GM21515 (cell line): ENCODE measurements at regions not wholly inside any gene's neighbourhood (a gene's known extent, or its start where the extent isn't known, plus 50 kb on each side); places are given as distances from the start of the nearest gene placed in this dataset.

ENCODE experiments used
- ATAC-seq: cut with Tn5 transposase; IDR thresholded peaks from one replicate; pipeline ENCODE4 v1.9.1; 2021; ENCODE audit not compliant: unreplicated experiment

- no peak for ATAC-seq
Observed at GRCh38 chr12:116401565-116401964, 124.1 kb upstream of the MED13L start.

- no peak for ATAC-seq
Observed at GRCh38 chr12:116402163-116402939, 124.9 kb upstream of the MED13L start.

DNA sequence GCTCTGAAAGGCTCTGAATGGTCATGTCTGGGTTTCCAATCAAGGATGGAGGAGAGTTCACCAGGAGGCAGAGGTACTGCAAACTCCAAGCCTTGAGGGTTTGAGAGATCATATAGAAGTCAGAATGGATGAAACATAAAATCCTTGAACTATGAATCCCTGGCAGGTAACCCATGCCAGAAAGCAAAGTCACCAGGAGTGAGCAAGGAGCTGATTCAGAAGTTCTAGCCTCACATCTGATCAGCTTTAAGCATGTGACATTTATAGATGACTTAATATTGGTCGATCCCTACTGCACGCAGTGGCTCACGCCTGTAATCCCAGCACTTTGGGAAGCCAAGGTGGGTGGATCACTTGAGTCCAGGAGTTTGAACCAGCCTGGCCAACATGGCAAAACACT, 126.1 kb upstream of the MED13L start:
- ATAC-seq, result no peak

- ATAC-seq, result no peak
Observed at GRCh38 chr12:116404247-116404646, 126.8 kb upstream of the MED13L start.

- no peak for ATAC-seq
Observed at GRCh38 chr12:116404913-116405611, 127.6 kb upstream of the MED13L start.

DNA sequence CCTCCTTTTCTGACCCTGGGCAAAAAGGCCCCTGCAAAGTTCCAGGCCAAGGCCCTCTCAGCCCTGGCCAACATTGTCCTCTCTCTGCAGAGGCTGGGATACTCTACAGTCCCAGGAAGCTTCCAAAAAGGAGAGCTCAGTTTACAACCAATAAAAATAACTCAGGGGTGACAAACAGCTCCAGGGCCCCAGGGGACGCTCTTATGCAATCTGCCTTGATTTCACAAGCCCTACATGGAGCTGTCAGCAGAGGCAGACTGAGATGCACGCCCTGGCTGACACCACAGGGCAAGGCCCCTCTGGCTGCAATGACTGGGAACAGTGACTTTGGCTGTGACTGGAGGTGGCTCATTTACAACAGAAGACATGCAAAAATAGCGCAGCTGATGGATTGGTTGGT, 129.0 kb upstream of the MED13L start:
- no peak for ATAC-seq

- no peak for ATAC-seq
Observed at GRCh38 chr12:116408489-116409250, 131.2 kb upstream of the MED13L start.

- no peak for ATAC-seq
Observed at GRCh38 chr12:116411977-116412376, 134.5 kb upstream of the MED13L start.

GRCh38 chr12:116414891-116415290, 137.4 kb upstream of the MED13L start:
- ATAC-seq, result no peak

DNA sequence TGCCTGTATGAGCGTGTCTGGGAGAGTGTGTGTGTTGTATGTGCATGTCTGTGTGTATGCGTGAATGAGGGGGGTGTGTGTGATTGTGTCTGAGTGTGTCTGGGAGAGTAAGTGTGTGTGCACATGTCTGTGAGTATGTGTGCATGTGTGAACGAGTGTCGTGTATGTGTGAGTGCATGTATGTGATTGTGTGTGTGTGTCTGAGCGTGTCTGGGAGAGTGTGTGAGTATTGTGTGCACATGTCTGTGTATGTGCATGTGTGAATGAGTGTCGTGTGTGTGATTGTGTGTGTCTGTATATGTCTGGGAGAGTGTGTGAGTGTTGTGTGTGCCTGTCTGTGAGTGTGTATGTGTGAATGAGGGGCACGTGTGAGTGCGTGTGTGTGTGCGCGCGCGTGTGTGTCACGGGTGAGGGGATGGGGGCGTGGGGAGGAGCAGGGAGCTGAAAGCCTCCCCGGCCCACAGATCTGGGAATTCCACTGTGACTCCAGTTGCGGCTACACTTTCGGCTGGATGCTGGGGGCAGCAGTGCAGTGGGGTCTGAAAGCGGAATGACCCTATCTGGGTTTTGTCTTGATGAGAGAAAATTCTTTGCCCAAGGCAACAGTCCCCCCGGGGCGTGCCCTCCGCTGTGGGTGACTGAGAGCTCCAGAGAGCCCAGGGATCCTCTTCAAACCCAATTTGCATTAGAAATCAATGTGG, 138.1 kb upstream of the MED13L start:
- no peak for ATAC-seq

DNA sequence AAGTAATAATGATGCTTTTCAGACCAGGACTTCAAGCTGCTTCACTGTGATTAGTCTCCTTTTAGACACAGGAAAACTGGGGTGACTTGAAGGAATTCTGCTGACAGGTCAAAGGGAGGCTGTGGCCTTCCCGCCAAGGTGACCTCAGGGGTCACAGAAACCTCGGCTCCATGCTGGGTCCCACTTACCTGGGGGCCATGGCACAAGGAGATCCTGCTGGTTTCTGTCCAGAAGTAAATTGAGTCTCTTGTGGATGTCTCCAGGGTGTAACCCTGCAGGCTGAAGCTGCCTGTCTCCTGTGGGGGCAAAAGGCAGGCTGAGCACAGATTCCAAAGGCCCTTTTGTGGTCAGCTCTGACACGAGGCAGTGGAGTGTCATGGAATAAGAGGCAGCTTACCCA, 138.7 kb upstream of the MED13L start:
- ATAC-seq, result no peak

DNA sequence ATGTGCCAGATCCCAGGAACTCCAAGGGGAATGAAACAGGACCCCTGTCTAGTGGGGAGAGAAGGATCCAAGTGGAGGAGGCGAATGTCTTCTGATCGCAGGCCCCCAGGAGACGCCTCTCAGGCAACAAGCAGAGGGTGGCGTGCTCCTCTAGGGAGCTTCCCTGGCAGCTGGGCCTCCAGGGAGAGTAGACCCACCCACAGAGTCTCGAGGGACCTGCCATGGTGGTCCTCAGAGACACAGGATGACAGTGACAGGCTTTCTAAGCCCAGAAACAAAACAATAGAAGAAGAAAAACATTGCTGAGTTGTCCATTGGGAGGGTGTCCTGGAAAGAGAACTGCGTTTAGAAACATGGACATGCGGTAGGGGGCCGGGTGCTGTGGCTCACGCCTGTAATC, 140.6 kb upstream of the MAP1LC3B2 start:
- ATAC-seq, result no peak

GRCh38 chr12:116420227-116420880, 138.8 kb upstream of the MAP1LC3B2 start:
- no peak for ATAC-seq

- ATAC-seq, result no peak
Observed at GRCh38 chr12:116421785-116422538, 137.2 kb upstream of the MAP1LC3B2 start.

DNA sequence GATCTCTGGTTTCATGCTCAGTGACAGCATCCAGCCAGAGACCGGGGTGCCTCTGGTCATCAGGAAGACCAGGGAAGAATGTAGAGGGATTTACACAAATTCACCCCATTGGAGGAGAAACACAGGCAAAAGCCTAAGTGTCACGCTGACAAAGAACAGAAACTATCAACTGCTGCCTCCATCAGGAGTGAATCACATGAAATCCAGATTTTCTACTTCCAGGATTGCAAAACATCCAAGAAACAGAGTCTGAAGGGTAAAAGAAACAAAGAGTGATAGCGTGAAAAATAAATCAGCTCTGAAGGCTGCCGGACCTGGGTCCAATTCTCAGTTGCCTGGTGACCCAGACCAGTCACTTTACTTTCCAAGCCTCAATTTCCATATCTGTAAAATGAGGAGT, 136.1 kb upstream of the MAP1LC3B2 start:
- ATAC-seq, result no peak

DNA sequence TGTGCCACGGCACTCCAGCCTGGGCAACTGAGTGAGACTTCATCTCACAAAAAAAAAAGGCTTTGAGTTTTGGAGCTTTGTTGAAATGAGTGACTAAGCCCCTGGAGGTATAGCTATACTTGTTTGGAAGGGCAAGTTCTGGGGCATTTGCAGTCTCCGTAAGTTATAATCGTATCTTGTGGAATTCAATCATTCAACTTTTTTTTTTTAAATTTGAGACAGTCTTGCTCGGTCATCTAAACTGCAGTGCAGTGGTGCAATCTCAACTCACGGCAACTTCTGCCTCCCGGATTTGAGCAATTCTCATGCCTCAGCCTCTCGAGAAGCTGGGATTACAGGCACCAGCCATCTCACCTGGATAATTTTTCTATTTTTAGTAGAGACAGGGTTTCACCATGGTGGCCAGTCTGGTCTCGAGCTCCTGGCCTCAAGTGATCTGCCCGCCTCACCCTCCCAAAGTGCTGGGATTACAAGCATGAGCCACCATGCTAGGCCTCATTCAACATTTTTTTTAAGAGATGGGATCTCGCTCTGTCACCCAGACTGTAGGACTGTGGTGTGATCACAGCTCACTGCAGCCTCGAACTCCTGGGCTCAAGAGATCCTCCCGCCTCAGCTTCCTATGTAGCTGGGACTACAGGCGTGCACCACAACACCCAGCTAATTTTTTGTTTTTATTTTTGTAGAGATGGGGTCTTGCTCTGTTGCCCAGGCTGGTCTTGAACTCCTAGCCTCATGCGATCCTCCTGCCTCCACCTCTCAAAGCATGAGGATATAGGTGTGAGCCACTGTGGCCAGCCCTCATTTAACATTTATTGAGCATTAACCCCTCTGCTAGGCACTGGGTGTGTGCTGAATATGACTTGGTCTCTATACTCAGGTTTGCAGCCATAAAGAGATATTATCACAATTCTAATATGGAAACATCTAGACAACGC, 133.7 kb upstream of the MAP1LC3B2 start:
- ATAC-seq, result no peak

- ATAC-seq, result no peak
Observed at GRCh38 chr12:116426391-116427136, 132.6 kb upstream of the MAP1LC3B2 start.
